Neural cell (in vitro differentiated cells): ENCODE measurements at regions not wholly inside any gene's neighbourhood (a gene's known extent, or its start where the extent isn't known, plus 50 kb on each side); places are given as distances from the start of the nearest gene placed in this dataset.

Source experiments
- EZH2 ChIP-seq: fragments of 200-600, 300-800 bp; shearing (Covaris generic), sonication (generic); IDR thresholded peaks from 2 replicates; pipeline ENCODE4 v1.6.1; 2014; ENCODE audit warnings: antibody characterized with exemption, low read length, borderline replicate concordance, mild to moderate bottlenecking; ENCODE audit not compliant: insufficient read depth, poor library complexity, severe bottlenecking
- MXI1 ChIP-seq: fragments of 450-650 bp; conservative IDR thresholded peaks from 2 replicates; pipeline ENCODE4 v1.6.1; 2014; ENCODE audit warnings: antibody characterized with exemption, mild to moderate bottlenecking; ENCODE audit not compliant: poor library complexity, severe bottlenecking
- SMC3 ChIP-seq: fragments of 450-650 bp; conservative IDR thresholded peaks from 2 replicates; pipeline ENCODE4 v1.6.1; 2014; ENCODE audit warnings: antibody characterized with exemption, mild to moderate bottlenecking, moderate library complexity; ENCODE audit not compliant: poor library complexity
- TAF1 ChIP-seq: IDR thresholded peaks from 2 replicates; pipeline ENCODE4 v1.6.1; 2012; ENCODE audit warnings: low read depth
- TF ChIP-seq, protein P1 (sequence below): IDR thresholded peaks from 2 replicates; pipeline ENCODE4 v1.6.1; 2012; ENCODE audit warnings: borderline replicate concordance
- TF ChIP-seq, protein P2 (sequence below): fragments of 450-650 bp; IDR thresholded peaks from 2 replicates; pipeline ENCODE4 v1.5.1; 2014; ENCODE audit warnings: antibody characterized with exemption, mild to moderate bottlenecking, moderate library complexity; ENCODE audit not compliant: poor library complexity, severe bottlenecking

- TF ChIP-seq, protein P1, sequence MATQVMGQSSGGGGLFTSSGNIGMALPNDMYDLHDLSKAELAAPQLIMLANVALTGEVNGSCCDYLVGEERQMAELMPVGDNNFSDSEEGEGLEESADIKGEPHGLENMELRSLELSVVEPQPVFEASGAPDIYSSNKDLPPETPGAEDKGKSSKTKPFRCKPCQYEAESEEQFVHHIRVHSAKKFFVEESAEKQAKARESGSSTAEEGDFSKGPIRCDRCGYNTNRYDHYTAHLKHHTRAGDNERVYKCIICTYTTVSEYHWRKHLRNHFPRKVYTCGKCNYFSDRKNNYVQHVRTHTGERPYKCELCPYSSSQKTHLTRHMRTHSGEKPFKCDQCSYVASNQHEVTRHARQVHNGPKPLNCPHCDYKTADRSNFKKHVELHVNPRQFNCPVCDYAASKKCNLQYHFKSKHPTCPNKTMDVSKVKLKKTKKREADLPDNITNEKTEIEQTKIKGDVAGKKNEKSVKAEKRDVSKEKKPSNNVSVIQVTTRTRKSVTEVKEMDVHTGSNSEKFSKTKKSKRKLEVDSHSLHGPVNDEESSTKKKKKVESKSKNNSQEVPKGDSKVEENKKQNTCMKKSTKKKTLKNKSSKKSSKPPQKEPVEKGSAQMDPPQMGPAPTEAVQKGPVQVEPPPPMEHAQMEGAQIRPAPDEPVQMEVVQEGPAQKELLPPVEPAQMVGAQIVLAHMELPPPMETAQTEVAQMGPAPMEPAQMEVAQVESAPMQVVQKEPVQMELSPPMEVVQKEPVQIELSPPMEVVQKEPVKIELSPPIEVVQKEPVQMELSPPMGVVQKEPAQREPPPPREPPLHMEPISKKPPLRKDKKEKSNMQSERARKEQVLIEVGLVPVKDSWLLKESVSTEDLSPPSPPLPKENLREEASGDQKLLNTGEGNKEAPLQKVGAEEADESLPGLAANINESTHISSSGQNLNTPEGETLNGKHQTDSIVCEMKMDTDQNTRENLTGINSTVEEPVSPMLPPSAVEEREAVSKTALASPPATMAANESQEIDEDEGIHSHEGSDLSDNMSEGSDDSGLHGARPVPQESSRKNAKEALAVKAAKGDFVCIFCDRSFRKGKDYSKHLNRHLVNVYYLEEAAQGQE = no peak
- no peak for TF ChIP-seq TAF1
- TF ChIP-seq, protein P2, sequence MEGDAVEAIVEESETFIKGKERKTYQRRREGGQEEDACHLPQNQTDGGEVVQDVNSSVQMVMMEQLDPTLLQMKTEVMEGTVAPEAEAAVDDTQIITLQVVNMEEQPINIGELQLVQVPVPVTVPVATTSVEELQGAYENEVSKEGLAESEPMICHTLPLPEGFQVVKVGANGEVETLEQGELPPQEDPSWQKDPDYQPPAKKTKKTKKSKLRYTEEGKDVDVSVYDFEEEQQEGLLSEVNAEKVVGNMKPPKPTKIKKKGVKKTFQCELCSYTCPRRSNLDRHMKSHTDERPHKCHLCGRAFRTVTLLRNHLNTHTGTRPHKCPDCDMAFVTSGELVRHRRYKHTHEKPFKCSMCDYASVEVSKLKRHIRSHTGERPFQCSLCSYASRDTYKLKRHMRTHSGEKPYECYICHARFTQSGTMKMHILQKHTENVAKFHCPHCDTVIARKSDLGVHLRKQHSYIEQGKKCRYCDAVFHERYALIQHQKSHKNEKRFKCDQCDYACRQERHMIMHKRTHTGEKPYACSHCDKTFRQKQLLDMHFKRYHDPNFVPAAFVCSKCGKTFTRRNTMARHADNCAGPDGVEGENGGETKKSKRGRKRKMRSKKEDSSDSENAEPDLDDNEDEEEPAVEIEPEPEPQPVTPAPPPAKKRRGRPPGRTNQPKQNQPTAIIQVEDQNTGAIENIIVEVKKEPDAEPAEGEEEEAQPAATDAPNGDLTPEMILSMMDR = no peak
- TF ChIP-seq SMC3 = no peak
- TF ChIP-seq MXI1 = no peak
- TF ChIP-seq EZH2 = no peak
These were observed 1850.2 kb upstream of the AGA start for GRCh38 chr4:179292468-179292867.
